HG03139 (cell line): ENCODE measurements at regions not wholly inside any gene's neighbourhood (a gene's known extent, or its start where the extent isn't known, plus 50 kb on each side); places are given as distances from the start of the nearest gene placed in this dataset.
"Not testable (repeated sequence)": the region's sequence is repeated elsewhere in the genome, so short reads cannot be mapped to it uniquely, and the experiment has no call there.

Source experiments
- ATAC-seq: cut with Tn5 transposase; IDR thresholded peaks from one replicate; pipeline ENCODE4 v1.9.1; 2021; ENCODE audit not compliant: unreplicated experiment

DNA sequence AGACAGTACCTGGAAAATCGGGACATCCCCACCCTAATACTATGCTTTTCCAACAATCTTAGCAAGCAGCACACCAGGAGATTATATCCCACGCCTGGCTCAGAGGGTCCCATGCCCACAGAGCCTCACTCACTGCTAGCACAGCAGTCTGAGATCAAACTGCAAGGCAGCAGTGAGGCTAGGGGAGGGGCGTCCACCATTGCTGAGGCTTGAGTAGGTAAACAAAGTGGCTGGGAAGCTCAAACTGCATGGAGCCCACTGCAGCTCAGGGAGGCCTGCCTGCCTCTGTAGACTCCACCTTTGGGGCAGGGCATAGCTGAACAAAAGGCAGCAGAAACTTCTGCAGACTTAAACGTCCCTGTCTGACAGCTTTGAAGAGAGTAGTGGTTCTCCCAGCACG lies 275.5 kb downstream of the IKZF2 start:
- not testable (repeated sequence) for ATAC-seq

GRCh38 chr2:212873256-212873655 lies 278.2 kb downstream of the IKZF2 start:
- ATAC-seq, result no peak

- ATAC-seq, result no peak
Measured at GRCh38 chr2:212871597-212871996, 279.8 kb downstream of the IKZF2 start.

GRCh38 chr2:212864186-212864585 lies 287.2 kb downstream of the IKZF2 start:
- no peak for ATAC-seq

DNA sequence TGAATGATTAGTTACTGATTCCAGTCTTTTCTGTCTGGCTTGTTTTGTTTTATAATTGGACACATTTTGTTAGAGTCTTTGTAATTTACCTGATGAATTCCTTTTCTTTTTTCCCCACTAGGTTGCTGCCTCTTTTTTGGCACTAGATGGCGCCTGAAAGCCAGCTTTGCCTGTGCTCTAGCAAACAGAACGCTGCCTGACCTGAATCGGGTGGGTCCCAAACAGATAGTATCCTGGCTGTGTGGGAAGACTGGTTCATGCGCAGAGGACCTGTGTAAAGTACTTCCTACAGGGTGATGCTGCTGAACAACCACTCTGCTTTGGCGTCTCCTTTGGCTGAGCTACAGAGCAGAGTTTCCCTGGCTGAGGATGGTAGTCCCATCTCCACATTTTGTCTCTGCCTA lies 288.2 kb downstream of the IKZF2 start:
- no peak for ATAC-seq

DNA sequence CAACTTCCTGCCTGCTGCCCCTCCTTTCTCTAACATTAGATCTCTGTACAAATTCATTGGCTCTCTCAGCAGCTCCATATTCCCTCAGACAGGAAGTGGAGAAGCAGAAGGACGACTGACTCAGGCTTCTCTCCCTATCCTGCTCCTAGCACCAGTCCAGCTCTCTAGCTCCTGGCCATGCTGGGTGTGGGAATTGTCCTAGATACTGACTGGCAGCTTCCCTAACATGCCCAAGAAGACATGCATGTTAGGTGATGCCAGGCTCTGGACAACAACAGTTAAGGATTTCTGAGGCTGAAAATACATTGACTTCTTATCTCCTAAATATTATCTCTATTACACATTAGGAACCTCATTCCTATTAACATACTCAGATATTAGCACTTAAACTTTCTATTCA lies 292.9 kb downstream of the IKZF2 start:
- no peak for ATAC-seq

DNA sequence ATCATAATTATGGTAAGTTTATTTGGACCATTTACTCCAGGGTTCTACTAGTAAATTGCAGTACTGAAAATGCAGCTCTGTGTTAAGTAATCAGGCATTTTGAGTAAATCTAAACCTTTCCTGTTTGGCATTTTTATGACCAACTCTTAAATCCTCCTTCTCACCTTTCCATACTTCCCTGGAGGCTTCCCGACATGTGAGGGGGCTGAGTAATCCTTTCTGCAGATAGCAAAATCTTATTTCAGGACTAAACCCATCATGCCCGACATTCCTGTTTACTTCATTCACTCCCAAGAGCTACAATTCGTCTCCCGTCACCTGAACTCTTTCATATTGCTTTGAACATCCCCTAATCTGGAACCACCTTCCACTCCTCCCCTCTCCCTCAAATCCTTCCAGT lies 296.6 kb downstream of the IKZF2 start:
- no peak for ATAC-seq

DNA sequence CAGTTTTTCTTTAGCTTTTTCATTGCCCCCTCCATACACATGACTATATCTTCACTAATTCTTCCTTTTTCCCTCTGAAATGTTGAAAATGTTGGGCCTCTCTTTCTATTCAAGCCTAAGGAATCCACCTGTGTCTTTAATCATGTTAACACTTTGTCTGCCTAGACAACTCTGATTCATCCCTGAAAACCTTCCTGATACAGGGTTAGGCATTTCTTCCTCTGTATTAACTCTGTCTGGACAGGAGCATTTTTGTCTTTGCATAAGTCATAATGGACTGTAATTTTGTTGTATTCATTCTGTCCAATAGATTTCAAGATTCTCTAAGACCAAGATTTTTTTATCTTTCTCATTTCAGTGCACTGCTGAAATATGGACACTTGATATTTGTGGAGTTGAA lies 297.3 kb downstream of the IKZF2 start:
- no peak for ATAC-seq

GRCh38 chr2:212845941-212846340 lies 305.5 kb downstream of the IKZF2 start:
- ATAC-seq, result no peak

GRCh38 chr2:212843409-212844199 lies 305.0 kb upstream of the ERBB4 start:
- ATAC-seq, result no peak

DNA sequence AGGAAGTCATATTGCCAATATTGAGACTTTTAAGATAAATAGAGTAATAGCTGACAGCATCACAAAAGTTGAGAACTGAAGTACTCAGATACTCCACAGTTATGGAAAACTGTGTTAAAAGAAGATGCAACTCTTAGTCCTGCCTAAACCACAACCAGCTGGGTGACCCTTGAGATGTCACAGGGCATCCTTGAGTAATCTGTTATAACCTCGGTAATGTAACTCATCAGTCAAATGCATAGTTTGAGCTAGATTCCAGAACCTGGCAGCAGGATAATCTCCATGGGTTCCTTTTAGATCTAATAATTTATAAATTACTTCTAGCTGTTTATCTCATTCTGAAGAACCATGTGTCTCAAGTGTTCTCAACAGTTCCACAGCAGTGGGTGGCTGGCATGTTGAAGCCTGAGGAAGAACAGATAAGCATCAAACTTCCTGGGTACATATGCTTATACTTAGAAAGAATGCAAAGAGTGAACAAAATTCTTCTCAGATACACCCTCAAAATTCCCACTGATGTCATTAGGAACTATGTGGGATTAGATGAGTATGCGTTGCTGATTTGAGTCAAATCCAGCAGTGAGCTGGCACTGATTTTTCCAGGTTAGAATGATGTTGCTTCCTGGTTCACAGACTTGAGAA lies 304.1 kb upstream of the ERBB4 start:
- no peak for ATAC-seq

GRCh38 chr2:212841460-212841859 lies 302.9 kb upstream of the ERBB4 start:
- no peak for ATAC-seq

- ATAC-seq, result no peak
Measured at GRCh38 chr2:212832211-212833195, 293.9 kb upstream of the ERBB4 start.

- ATAC-seq, result no peak
Measured at GRCh38 chr2:212831671-212832199, 293.1 kb upstream of the ERBB4 start.

GRCh38 chr2:212816267-212816666 lies 277.7 kb upstream of the ERBB4 start:
- ATAC-seq, result no peak

DNA sequence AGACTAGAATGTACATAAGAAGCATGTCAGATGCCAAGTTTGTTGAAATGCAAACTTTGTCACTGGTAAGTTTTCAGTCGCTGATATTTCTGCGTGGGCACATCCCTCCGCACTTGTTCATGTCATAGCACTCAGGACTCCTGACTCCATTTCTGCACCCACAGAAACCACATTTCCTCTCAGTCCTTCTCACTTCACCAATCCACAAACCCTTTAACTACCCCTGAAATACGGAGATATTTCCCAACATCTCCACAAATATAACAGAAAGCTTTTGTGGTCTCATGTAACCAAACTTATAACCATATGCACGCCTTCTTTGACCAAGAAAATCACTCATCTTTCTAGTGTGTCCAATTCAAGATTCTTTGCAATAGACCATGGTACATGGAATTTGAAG lies 276.9 kb upstream of the ERBB4 start:
- peak; percentile 47 for ATAC-seq

- ATAC-seq, result peak; percentile 10
Measured at GRCh38 chr2:212814941-212815340, 276.3 kb upstream of the ERBB4 start.

- no peak for ATAC-seq
Measured at GRCh38 chr2:212811921-212812320, 273.3 kb upstream of the ERBB4 start.

GRCh38 chr2:212811036-212811805 lies 272.6 kb upstream of the ERBB4 start:
- no peak for ATAC-seq

GRCh38 chr2:212797484-212798205 lies 259.0 kb upstream of the ERBB4 start:
- ATAC-seq, result no peak
